ENCODE measurements at regions not wholly inside any gene's neighbourhood (a gene's known extent, or its start where the extent isn't known, plus 50 kb on each side); places are given as distances from the start of the nearest gene placed in this dataset.

- TF ChIP-seq EZH2 (IDR thresholded peaks at IDR 0.05; ENCODE audit: borderline replicate concordance, control insufficient read depth, low read depth, low read length) (no peak), EGR1 (IDR thresholded peaks at IDR 0.05; ENCODE audit: borderline replicate concordance in 1 of 2, low read depth in 2 of 2, low read length in 2 of 2) (no peak), MAX (IDR thresholded peaks at IDR 0.05; ENCODE audit: low read depth, low read length) (no peak), KDM1A (IDR thresholded peaks at IDR 0.05; ENCODE audit: borderline replicate concordance) (no peak)
Measured at GRCh38 chr12:98198261-98198982, 317.0 kb upstream of the TMPO start.
